ENCODE measurements at regions not wholly inside any gene's neighbourhood (a gene's known extent, or its start where the extent isn't known, plus 50 kb on each side); places are given as distances from the start of the nearest gene placed in this dataset.

GRCh38 chr2:8257502-8257901 lies 424.4 kb upstream of the ID2 start:
- no peaks in the 10 kb centered on the region for H3K4me1 Mint-ChIP-seq (ENCODE audit: low read depth, unreplicated experiment)
- no peak for TF ChIP-seq CTCF (IDR thresholded peaks at IDR 0.05; ENCODE audit: insufficient read depth in 1 of 2, low read depth in 1 of 2, low read length in 1 of 2, severe bottlenecking in 1 of 2, unreplicated experiment in 1 of 2)
- Histone ChIP-seq H3K36me3 (ENCODE audit: control insufficient read depth, insufficient read depth, low read length) (no peaks in the 10 kb centered on the region), H3K27me3 (replicated peaks; ENCODE audit: control insufficient read depth, insufficient read depth, low read length) (no peaks in the 10 kb centered on the region), H3K4me3 (ENCODE audit: low read depth, low read length) (no peak overlapping the region), H3K9me3 (no peaks in the 10 kb centered on the region), H3K4me1 (no peaks in the 10 kb centered on the region)
- H3K4me3 Mint-ChIP-seq (ENCODE audit: unreplicated experiment), result no peak overlapping the region
- no peaks in the 10 kb centered on the region for H3K36me3 Mint-ChIP-seq (ENCODE audit: insufficient read depth, unreplicated experiment)
- BruUV-seq (replicated peaks), result no TSS peak
- no peaks in the 10 kb centered on the region for H3K9me3 Mint-ChIP-seq (ENCODE audit: unreplicated experiment)
- peaks cover 3% of the 10 kb centered on the region for H3K27me3 Mint-ChIP-seq (ENCODE audit: insufficient read depth, unreplicated experiment)
- no peak for DNase-seq
- CTCF ChIA-PET, result no interaction called here
- intact Hi-C loops (cut with micrococcal nuclease; ENCODE audit: unreplicated experiment), result no loop called here
- H3K27ac Mint-ChIP-seq (ENCODE audit: unreplicated experiment), result no peak overlapping the region
- POLR2A ChIA-PET, result no interaction called here

- no TSS peak for BruUV-seq (replicated peaks)
- Mint-ChIP-seq H3K27ac (ENCODE audit: unreplicated experiment) (no peak overlapping the region), H3K27me3 (ENCODE audit: insufficient read depth, unreplicated experiment) (peaks cover 3% of the 10 kb centered on the region), H3K36me3 (ENCODE audit: insufficient read depth, unreplicated experiment) (no peaks in the 10 kb centered on the region), H3K9me3 (ENCODE audit: unreplicated experiment) (no peaks in the 10 kb centered on the region), H3K4me3 (ENCODE audit: unreplicated experiment) (no peak overlapping the region), H3K4me1 (ENCODE audit: low read depth, unreplicated experiment) (no peaks in the 10 kb centered on the region)
- CTCF ChIA-PET, result no interaction called here
- intact Hi-C loops (cut with micrococcal nuclease; ENCODE audit: unreplicated experiment), result no loop called here
- H3K4me1 ChIP-seq, result no peaks in the 10 kb centered on the region
- no peaks in the 10 kb centered on the region for H3K9me3 ChIP-seq
- POLR2A ChIA-PET, result no interaction called here
- DNase-seq, result no peak
- H3K36me3 ChIP-seq (ENCODE audit: control insufficient read depth, insufficient read depth, low read length), result no peaks in the 10 kb centered on the region
- TF ChIP-seq CTCF (IDR thresholded peaks at IDR 0.05; ENCODE audit: insufficient read depth in 1 of 2, low read depth in 1 of 2, low read length in 1 of 2, severe bottlenecking in 1 of 2, unreplicated experiment in 1 of 2), result no peak
- no peaks in the 10 kb centered on the region for H3K27me3 ChIP-seq (replicated peaks; ENCODE audit: control insufficient read depth, insufficient read depth, low read length)
- no peak overlapping the region for H3K4me3 ChIP-seq (ENCODE audit: low read depth, low read length)
These were observed 423.4 kb upstream of the ID2 start for GRCh38 chr2:8258406-8258805.

- H3K4me1 ChIP-seq, result no peaks in the 10 kb centered on the region
- H3K9me3 ChIP-seq, result no peaks in the 10 kb centered on the region
- intact Hi-C loops (cut with micrococcal nuclease; ENCODE audit: unreplicated experiment), result no loop called here
- Mint-ChIP-seq H3K9me3 (ENCODE audit: unreplicated experiment) (no peaks in the 10 kb centered on the region), H3K27me3 (ENCODE audit: insufficient read depth, unreplicated experiment) (peaks cover 5% of the 10 kb centered on the region), H3K36me3 (ENCODE audit: insufficient read depth, unreplicated experiment) (no peaks in the 10 kb centered on the region), H3K4me1 (ENCODE audit: low read depth, unreplicated experiment) (no peaks in the 10 kb centered on the region), H3K4me3 (ENCODE audit: unreplicated experiment) (no peak overlapping the region), H3K27ac (ENCODE audit: unreplicated experiment) (no peak overlapping the region)
- DNase-seq, result no peak
- POLR2A ChIA-PET, result no interaction called here
- TF ChIP-seq CTCF (IDR thresholded peaks at IDR 0.05; ENCODE audit: insufficient read depth in 1 of 2, low read depth in 1 of 2, low read length in 1 of 2, severe bottlenecking in 1 of 2, unreplicated experiment in 1 of 2), result no peak
- H3K4me3 ChIP-seq (ENCODE audit: low read depth, low read length), result no peak overlapping the region
- BruUV-seq (replicated peaks), result no TSS peak
- no peaks in the 10 kb centered on the region for H3K27me3 ChIP-seq (replicated peaks; ENCODE audit: control insufficient read depth, insufficient read depth, low read length)
- CTCF ChIA-PET, result interaction anchor here (0.6 kb wide), 1 partner anchor 425 kb away, joined by 3 read pairs; no protein-coding TSS in a partner anchor
- no peaks in the 10 kb centered on the region for H3K36me3 ChIP-seq (ENCODE audit: control insufficient read depth, insufficient read depth, low read length)
These were observed 422.6 kb upstream of the ID2 start for GRCh38 chr2:8259106-8259840.

Measured in Caco-2 (cell line).